ENCODE measurements at regions not wholly inside any gene's neighbourhood (a gene's known extent, or its start where the extent isn't known, plus 50 kb on each side); places are given as distances from the start of the nearest gene placed in this dataset.

DNA sequence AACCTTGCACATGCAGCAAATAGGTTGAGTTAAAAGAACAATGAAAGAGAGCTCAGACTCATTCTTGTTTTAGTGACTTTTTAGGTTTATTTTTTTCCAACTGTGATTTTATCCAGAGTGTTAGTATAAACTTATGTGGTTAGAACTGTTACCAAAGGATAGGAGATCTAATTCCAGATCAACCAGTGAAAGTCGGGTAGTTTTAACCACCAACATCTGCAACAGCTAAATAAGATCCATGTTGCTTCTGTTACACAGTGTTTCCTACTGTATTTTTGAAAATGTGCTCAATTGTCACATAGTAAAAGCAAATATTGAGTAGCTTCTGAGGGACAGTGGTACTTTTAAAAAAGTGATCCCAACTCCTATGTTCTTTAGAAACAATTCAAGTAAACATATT lies 53.9 kb upstream of the ARGLU1 start:
- no peak for DNase-seq (ENCODE audit: low read depth)

DNA sequence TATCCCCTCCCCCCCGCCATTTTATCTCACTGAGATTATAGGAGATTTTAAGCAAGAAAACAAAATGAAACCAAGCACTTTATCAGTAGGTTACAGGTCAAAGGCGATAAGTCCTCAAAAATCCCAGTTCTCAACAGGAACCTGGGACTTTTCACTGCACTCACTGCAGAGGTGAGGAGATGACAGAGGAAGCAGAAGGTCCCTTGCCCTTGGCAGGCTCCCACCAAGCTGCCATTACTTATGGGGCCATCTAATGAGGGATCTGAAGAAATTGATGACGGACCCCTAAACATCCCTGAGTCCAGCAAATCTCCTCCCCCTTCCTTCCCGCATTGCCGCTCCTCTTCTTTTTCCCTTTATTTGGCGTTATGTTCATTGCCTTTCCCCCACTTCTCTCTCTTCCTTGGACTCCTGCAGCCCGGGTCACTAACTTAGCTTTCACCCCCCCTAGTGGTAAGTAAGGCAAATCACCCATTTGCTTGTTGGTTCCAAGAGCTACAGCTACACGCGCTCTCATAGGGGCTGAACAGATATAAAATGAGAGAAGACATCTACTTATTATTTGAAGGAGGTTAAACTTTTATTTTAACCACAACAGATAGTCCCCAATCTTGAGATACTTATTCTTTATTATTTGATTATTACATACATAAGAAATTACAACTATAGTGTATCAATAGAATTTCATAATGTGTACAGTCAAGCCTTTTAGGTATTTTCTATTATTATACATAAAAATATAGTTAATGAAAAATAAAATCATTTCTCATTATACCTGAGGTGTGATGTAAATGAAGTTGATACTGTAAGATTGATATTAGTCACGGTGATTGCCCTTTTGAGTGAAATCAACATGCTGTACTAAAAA lies 52.0 kb upstream of the ARGLU1 start:
- no peak for DNase-seq (ENCODE audit: low read depth)

Data from activated T-helper 9 cell treated with anti-CD3 and anti-CD28 coated beads, Interleukin-2, amount 50 U/mL, for 16 hours (primary cell).